ENCODE measurements at regions not wholly inside any gene's neighbourhood (a gene's known extent, or its start where the extent isn't known, plus 50 kb on each side); places are given as distances from the start of the nearest gene placed in this dataset.

DNA sequence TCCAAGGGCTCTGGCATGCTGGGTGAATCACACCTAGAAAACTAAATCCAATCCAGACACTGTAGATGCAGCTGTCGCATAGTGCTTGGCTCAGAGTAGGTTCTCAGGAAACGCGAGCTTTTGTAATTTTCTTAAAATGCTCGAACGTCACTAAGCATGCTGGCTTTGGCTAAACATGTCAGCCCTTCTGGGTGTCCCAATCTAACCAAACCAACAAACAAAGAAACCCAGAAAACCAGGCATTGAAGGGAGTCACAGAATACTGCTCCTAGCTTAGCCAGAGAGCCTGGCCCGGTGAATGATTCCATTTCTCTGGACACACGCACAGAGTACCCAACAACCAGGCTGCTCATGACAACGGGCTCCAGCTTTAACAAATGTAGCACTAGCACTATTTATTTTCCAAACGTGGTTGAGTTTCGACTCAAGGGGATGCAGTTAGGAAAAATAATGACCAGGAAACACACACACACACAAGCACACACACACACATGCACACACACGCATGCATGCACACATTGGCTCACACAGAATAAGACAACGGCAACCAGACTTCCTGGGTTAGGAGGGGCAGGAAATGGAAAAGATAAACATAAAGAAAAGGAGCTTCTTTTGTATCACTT is 492.6 kb downstream of the MIAT start:
- Mint-ChIP-seq H3K9me3 (ENCODE audit: unreplicated experiment) (no peaks in the 10 kb centered on the region), H3K27ac (ENCODE audit: low read depth, unreplicated experiment) (no peak overlapping the region)

GRCh38 chr22:27150544-27150941 is 493.2 kb downstream of the MIAT start:
- Mint-ChIP-seq H3K9me3 (ENCODE audit: unreplicated experiment) (no peaks in the 10 kb centered on the region), H3K27me3 (ENCODE audit: insufficient read depth, unreplicated experiment) (no peaks in the 10 kb centered on the region), H3K27ac (ENCODE audit: low read depth, unreplicated experiment) (no peak overlapping the region), H3K36me3 (ENCODE audit: insufficient read depth, unreplicated experiment) (no peaks in the 10 kb centered on the region), H3K4me1 (ENCODE audit: insufficient read depth, unreplicated experiment) (peaks cover 15% of the 10 kb centered on the region), H3K4me3 (ENCODE audit: unreplicated experiment) (no peak overlapping the region)
- ChIA-PET POLR2A (interaction anchor here (0.5 to 1.5 kb wide), 3 partner anchors 17 to 52 kb away, joined by 3 to 5 read pairs (median 4); no protein-coding TSS in a partner anchor), CTCF (interaction anchor here (0.7 kb wide), 2 partner anchors 31 to 216 kb away, joined by 4 to 5 read pairs; no protein-coding TSS in a partner anchor)
- TF ChIP-seq, protein P1, sequence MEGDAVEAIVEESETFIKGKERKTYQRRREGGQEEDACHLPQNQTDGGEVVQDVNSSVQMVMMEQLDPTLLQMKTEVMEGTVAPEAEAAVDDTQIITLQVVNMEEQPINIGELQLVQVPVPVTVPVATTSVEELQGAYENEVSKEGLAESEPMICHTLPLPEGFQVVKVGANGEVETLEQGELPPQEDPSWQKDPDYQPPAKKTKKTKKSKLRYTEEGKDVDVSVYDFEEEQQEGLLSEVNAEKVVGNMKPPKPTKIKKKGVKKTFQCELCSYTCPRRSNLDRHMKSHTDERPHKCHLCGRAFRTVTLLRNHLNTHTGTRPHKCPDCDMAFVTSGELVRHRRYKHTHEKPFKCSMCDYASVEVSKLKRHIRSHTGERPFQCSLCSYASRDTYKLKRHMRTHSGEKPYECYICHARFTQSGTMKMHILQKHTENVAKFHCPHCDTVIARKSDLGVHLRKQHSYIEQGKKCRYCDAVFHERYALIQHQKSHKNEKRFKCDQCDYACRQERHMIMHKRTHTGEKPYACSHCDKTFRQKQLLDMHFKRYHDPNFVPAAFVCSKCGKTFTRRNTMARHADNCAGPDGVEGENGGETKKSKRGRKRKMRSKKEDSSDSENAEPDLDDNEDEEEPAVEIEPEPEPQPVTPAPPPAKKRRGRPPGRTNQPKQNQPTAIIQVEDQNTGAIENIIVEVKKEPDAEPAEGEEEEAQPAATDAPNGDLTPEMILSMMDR (IDR thresholded peaks at IDR 0.05; ENCODE audit: unreplicated experiment), result no peak
- intact Hi-C loops (cut with micrococcal nuclease), result no loop called here
- DNase-seq (ENCODE audit: unreplicated experiment), result no peak
- no TSS peak for BruUV-seq (replicated peaks)

More for the DNA sequence above, 492.6 kb downstream of the MIAT start:
- no TSS peak for BruUV-seq (replicated peaks)
- POLR2A ChIA-PET, result interaction anchor here (1.1 to 1.5 kb wide), 2 partner anchors 16 to 53 kb away, joined by 3 to 5 read pairs; no protein-coding TSS in a partner anchor
- H3K27me3 Mint-ChIP-seq (ENCODE audit: insufficient read depth, unreplicated experiment), result no peaks in the 10 kb centered on the region
- no peak for DNase-seq (ENCODE audit: unreplicated experiment)
- CTCF ChIA-PET, result no interaction called here
- TF ChIP-seq, protein P1 (IDR thresholded peaks at IDR 0.05; ENCODE audit: unreplicated experiment), result no peak
- no peak overlapping the region for H3K4me3 Mint-ChIP-seq (ENCODE audit: unreplicated experiment)
- H3K4me1 Mint-ChIP-seq (ENCODE audit: insufficient read depth, unreplicated experiment), result peaks cover 15% of the 10 kb centered on the region
- intact Hi-C loops (cut with micrococcal nuclease), result no loop called here
- H3K36me3 Mint-ChIP-seq (ENCODE audit: insufficient read depth, unreplicated experiment), result no peaks in the 10 kb centered on the region

DNA sequence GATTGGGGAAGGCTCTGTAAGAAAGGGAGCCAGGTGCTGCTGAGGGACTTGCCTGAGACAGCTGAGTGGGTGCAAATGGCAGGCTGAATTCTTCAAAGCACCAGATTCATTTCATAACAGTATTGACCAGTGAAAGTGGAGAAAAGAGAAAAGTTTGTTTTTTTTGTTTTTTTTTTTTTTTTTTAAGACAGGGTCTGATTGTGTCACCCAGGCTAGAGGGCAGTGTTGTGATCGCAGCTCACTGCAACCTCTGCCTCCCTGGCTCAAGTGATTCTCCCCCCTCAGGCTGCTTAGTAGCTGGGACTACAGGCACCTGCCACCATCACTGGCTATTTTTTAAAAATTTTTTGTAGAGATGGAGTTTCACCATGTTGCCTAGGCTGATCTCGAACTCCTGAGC is 494.0 kb downstream of the MIAT start:
- H3K9me3 Mint-ChIP-seq (ENCODE audit: unreplicated experiment), result no peaks in the 10 kb centered on the region
- TF ChIP-seq, protein P1 (IDR thresholded peaks at IDR 0.05; ENCODE audit: unreplicated experiment), result peak; percentile 5
- no peak overlapping the region for H3K27ac Mint-ChIP-seq (ENCODE audit: low read depth, unreplicated experiment)
- intact Hi-C loops (cut with micrococcal nuclease), result no loop called here
- POLR2A ChIA-PET, result interaction anchor here (0.5 to 1.5 kb wide), 2 partner anchors 33 to 52 kb away, joined by 3 to 4 read pairs; no protein-coding TSS in a partner anchor
- H3K4me1 Mint-ChIP-seq (ENCODE audit: insufficient read depth, unreplicated experiment), result peaks cover 15% of the 10 kb centered on the region
- CTCF ChIA-PET, result interaction anchor here (0.7 to 0.8 kb wide), 3 partner anchors 30 to 99 kb away, joined by 4 to 8 read pairs (median 7); no protein-coding TSS in a partner anchor
- no peaks in the 10 kb centered on the region for H3K36me3 Mint-ChIP-seq (ENCODE audit: insufficient read depth, unreplicated experiment)
- no peak overlapping the region for H3K4me3 Mint-ChIP-seq (ENCODE audit: unreplicated experiment)
- BruUV-seq (replicated peaks), result no TSS peak
- no peaks in the 10 kb centered on the region for H3K27me3 Mint-ChIP-seq (ENCODE audit: insufficient read depth, unreplicated experiment)
- no peak for DNase-seq (ENCODE audit: unreplicated experiment)

GRCh38 chr22:27152033-27152432 is 494.6 kb downstream of the MIAT start:
- no peak overlapping the region for H3K4me3 Mint-ChIP-seq (ENCODE audit: unreplicated experiment)
- TF ChIP-seq, protein P1 (IDR thresholded peaks at IDR 0.05; ENCODE audit: unreplicated experiment), result no peak
- peaks cover 15% of the 10 kb centered on the region for H3K4me1 Mint-ChIP-seq (ENCODE audit: insufficient read depth, unreplicated experiment)
- BruUV-seq (replicated peaks), result no TSS peak
- no peaks in the 10 kb centered on the region for H3K36me3 Mint-ChIP-seq (ENCODE audit: insufficient read depth, unreplicated experiment)
- DNase-seq (ENCODE audit: unreplicated experiment), result no peak
- intact Hi-C loops (cut with micrococcal nuclease), result no loop called here
- no peaks in the 10 kb centered on the region for H3K9me3 Mint-ChIP-seq (ENCODE audit: unreplicated experiment)
- no peak overlapping the region for H3K27ac Mint-ChIP-seq (ENCODE audit: low read depth, unreplicated experiment)
- ChIA-PET CTCF (interaction anchor here (0.6 to 0.9 kb wide), 3 partner anchors 14 to 70 kb away, joined by 3 to 8 read pairs (median 3); no protein-coding TSS in a partner anchor), POLR2A (no interaction called here)
- no peaks in the 10 kb centered on the region for H3K27me3 Mint-ChIP-seq (ENCODE audit: insufficient read depth, unreplicated experiment)
